ENCODE measurements at regions not wholly inside any gene's neighbourhood (a gene's known extent, or its start where the extent isn't known, plus 50 kb on each side); places are given as distances from the start of the nearest gene placed in this dataset.

DNA sequence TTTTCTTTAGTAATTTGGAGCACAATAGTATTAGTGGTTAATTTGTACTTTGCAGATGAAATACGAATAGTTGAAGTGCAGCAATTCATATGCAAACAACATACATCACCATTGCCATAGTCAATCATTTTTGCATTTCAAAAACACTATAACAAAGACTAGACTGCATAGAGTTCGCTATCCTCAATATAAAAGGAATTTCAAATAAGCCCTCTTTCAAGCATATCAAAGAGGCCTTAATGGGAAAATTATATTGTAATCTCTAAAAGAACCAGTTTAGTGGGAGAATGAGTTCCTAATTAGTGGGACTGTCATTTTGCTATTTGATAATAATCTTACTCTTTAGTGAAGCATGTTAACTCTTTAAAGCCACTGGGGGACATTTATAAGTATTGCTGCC lies 2302.3 kb upstream of the C9orf72 start:
- H3K27ac ChIP-seq, result no peak overlapping the region
- TF ChIP-seq, protein P1, sequence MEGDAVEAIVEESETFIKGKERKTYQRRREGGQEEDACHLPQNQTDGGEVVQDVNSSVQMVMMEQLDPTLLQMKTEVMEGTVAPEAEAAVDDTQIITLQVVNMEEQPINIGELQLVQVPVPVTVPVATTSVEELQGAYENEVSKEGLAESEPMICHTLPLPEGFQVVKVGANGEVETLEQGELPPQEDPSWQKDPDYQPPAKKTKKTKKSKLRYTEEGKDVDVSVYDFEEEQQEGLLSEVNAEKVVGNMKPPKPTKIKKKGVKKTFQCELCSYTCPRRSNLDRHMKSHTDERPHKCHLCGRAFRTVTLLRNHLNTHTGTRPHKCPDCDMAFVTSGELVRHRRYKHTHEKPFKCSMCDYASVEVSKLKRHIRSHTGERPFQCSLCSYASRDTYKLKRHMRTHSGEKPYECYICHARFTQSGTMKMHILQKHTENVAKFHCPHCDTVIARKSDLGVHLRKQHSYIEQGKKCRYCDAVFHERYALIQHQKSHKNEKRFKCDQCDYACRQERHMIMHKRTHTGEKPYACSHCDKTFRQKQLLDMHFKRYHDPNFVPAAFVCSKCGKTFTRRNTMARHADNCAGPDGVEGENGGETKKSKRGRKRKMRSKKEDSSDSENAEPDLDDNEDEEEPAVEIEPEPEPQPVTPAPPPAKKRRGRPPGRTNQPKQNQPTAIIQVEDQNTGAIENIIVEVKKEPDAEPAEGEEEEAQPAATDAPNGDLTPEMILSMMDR (IDR thresholded peaks at IDR 0.05), result no peak
- no peak for TF ChIP-seq POLR2A (IDR thresholded peaks at IDR 0.05)
- no peaks in the 10 kb centered on the region for H3K4me1 ChIP-seq
- no peaks in the 10 kb centered on the region for H3K9me3 ChIP-seq
- intact Hi-C loops (cut with DNase I; ENCODE audit: low total_unique reads), result no loop called here
- no peaks in the 10 kb centered on the region for H3K27me3 ChIP-seq
- 77 to 85% methylated on average over 2 of the region's 2 CpGs for WGBS, 2 donors
- no peak for DNase-seq
- H3K4me3 ChIP-seq, result no peak overlapping the region
- no peaks in the 10 kb centered on the region for H3K36me3 ChIP-seq (ENCODE audit: low read depth, missing control alignments)

DNA sequence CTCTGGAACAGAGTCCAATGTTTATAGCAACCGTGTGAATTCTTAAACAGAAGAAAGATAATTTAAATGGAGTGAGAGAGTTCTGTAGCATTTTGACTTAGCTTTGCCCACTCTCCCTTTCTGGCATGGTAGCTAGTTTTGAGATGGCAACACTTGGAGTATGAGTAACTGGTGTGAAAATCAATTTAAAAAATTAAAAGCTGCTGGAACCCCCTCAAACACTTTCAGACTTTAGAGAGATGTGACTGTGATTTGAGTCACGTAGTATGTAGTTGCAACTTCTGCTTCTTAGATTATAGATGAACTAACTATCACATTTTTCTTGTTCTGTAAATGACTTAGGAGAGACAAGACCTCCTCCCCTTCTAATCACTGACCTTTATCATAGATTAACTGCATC lies 2309.5 kb upstream of the C9orf72 start:
- intact Hi-C loops (cut with DNase I; ENCODE audit: low total_unique reads), result no loop called here
- no peak for DNase-seq
- TF ChIP-seq, protein P1 (IDR thresholded peaks at IDR 0.05), result no peak
- TF ChIP-seq POLR2A (IDR thresholded peaks at IDR 0.05), result no peak

DNA sequence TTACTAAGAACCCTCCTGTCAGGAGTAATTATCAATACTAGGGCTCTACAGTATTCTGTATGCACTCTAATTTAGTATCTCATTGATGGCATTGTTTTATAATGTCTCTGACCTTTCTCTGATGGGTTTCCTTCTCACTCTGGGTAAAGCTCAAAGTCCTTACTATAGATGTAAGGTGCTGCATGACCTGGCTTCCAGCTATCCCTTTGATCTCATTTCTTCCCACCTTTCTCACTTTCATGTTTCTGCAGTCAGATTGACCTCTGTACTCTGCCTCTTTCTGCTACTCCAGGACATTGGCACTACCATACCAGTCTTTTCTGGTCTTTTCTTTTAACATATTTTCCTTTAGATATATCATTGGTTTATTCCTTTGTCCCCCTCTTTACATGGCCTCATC lies 2332.8 kb upstream of the C9orf72 start:
- no peak for DNase-seq
- intact Hi-C loops (cut with DNase I; ENCODE audit: low total_unique reads), result no loop called here
- Histone ChIP-seq H3K27ac (no peak overlapping the region), H3K4me1 (no peaks in the 10 kb centered on the region), H3K36me3 (ENCODE audit: low read depth, missing control alignments) (no peaks in the 10 kb centered on the region), H3K4me3 (no peak overlapping the region), H3K9me3 (no peaks in the 10 kb centered on the region), H3K27me3 (no peaks in the 10 kb centered on the region)
- TF ChIP-seq, protein P1 (IDR thresholded peaks at IDR 0.05), result no peak
- no peak for TF ChIP-seq POLR2A (IDR thresholded peaks at IDR 0.05)

More for the DNA sequence above, 2309.5 kb upstream of the C9orf72 start:
- 79 to 83% methylated on average over 2 of the region's 2 CpGs for WGBS, 2 donors
- H3K36me3 ChIP-seq (ENCODE audit: low read depth, missing control alignments), result no peaks in the 10 kb centered on the region
- no peaks in the 10 kb centered on the region for H3K9me3 ChIP-seq
- no peak overlapping the region for H3K4me3 ChIP-seq
- H3K27me3 ChIP-seq, result no peaks in the 10 kb centered on the region
- no peaks in the 10 kb centered on the region for H3K4me1 ChIP-seq
- no peak overlapping the region for H3K27ac ChIP-seq

DNA sequence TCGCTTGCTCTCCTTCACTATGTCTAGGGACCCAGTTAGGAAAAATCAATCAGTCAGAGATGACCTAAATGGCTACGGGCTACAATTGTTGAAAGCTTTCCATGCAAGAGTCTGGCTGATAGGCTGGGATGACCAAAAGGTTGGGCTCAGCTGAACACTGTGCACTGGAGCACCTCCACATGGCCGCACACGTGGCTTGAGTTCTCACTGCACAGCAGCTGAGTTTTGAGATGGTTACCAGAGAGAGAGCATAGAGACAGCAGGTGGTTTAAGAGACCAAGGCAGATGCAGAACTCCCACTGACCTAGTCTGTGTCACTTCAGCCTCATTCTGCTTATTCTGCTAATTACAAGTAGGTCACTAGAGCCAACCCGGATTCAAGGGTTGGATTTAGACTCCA lies 2354.8 kb upstream of the C9orf72 start:
- no peak overlapping the region for H3K27ac ChIP-seq
- 84 to 86% methylated on average over 5 of the region's 5 CpGs for WGBS, 2 donors
- no peak overlapping the region for H3K4me3 ChIP-seq
- DNase-seq, result no peak
- no peaks in the 10 kb centered on the region for H3K36me3 ChIP-seq (ENCODE audit: low read depth, missing control alignments)
- no peaks in the 10 kb centered on the region for H3K9me3 ChIP-seq
- no peaks in the 10 kb centered on the region for H3K4me1 ChIP-seq
- intact Hi-C loops (cut with DNase I; ENCODE audit: low total_unique reads), result no loop called here
- TF ChIP-seq, protein P1 (IDR thresholded peaks at IDR 0.05), result no peak
- H3K27me3 ChIP-seq, result no peaks in the 10 kb centered on the region

DNA sequence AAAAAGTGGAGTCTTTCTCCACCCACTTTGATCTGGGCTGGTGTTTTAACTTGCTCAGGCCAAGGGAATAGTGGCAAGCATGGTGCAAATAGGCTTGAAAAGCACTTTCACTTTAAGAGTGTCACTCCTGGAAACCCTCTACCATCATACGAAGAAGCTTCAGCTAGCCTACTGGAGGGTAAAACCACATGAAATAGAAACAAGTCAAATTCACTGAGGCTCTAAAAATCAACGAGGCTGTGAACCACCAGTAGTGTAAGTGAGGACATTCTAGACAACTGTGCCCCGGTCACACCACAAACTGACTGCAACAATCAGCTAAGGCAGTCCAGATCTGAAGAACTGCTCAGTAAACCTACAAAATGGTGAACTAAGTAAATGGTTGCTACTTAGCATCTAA lies 2366.3 kb upstream of the C9orf72 start:
- no peak overlapping the region for H3K27ac ChIP-seq
- no peak for TF ChIP-seq POLR2A (IDR thresholded peaks at IDR 0.05)
- TF ChIP-seq, protein P1 (IDR thresholded peaks at IDR 0.05), result no peak
- intact Hi-C loops (cut with DNase I; ENCODE audit: low total_unique reads), result no loop called here
- H3K36me3 ChIP-seq (ENCODE audit: low read depth, missing control alignments), result no peaks in the 10 kb centered on the region
- no peaks in the 10 kb centered on the region for H3K4me1 ChIP-seq
- DNase-seq, result no peak
- H3K27me3 ChIP-seq, result no peaks in the 10 kb centered on the region
- H3K9me3 ChIP-seq, result no peaks in the 10 kb centered on the region
- WGBS, 2 donors, result 88% methylated on average over 3 of the region's 3 CpGs
- no peak overlapping the region for H3K4me3 ChIP-seq

All from testis (tissue), 2 donors.